SH-SY5Y (cell line): ENCODE measurements at regions not wholly inside any gene's neighbourhood (a gene's known extent, or its start where the extent isn't known, plus 50 kb on each side); places are given as distances from the start of the nearest gene placed in this dataset.

ENCODE experiments used
- GATA2 ChIP-seq: IDR thresholded peaks from 2 replicates; pipeline ENCODE4 v1.6.1; 2011; ENCODE audit warnings: mild to moderate bottlenecking, low read depth, low read length
- GATA3 ChIP-seq: IDR thresholded peaks from 2 replicates; pipeline ENCODE4 v1.6.1; 2011; ENCODE audit warnings: low read depth, mild to moderate bottlenecking, low read length, moderate library complexity

DNA sequence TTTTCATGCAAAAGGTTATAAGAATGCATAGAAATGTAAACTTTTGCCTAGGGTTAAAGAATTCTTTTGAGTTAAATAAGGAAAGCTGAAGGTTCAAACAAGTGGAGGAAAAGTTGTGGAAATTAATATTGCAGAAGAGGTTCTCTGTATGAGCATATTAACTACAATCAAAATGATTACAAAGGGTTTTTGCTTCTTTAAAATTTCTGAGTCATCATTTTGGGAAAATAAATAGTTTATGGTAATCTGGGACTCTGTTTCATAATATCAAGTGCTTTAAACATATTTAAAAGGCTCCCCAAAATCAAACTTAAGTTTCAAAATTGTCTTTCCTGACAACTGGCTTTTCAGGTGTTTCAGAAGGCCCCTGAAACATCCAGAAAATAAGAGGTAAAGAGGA, 415.7 kb downstream of the ZNF804A start:
- TF ChIP-seq GATA2 (no peak), GATA3 (no peak)
